GM10266 (cell line): ENCODE measurements at regions not wholly inside any gene's neighbourhood (a gene's known extent, or its start where the extent isn't known, plus 50 kb on each side); places are given as distances from the start of the nearest gene placed in this dataset.

ENCODE experiments used
- DNase-seq: peaks from one replicate; pipeline ENCODE4 v3.0.0; 2012; ENCODE audit errors: extremely low spot score
- CTCF ChIP-seq: IDR thresholded peaks from 2 replicates; pipeline ENCODE4 v1.5.1; 2012; ENCODE audit warnings: mild to moderate bottlenecking, low read depth; ENCODE audit not compliant: control insufficient read depth, insufficient read depth; ENCODE audit errors: missing control alignments

DNA sequence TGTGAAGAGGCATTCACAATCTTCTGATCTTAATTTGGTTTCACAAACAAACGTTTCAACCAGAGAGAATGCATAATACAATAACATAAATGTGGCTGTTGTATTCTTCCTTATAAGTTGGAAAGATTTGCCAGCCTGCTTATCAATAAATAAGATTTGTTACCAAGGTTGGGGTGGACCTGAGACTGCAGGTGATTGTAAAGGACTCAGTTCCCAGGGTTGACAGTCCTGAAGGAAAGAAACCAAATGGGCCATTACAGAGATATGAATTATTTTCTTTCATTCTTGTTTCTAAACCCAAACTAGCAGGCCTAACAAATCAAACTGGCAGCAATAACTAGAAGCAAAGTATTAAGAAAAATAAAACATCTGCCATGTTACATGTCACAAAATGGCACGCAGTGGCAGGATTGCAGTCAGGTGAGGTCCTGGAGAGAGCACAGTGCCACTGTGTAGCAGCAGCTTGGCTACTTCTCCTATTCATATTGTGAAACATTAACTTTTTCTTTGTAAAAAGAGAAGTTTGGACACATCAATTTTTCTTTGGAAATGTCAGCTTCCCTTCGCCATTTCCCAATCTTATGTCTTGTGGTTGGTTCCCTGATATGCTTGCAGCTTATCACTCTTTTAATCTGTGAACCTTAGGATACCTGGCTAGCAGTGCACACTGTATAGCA lies 133.8 kb upstream of the EMCN start:
- no peak for DNase-seq
- TF ChIP-seq CTCF, result no peak

DNA sequence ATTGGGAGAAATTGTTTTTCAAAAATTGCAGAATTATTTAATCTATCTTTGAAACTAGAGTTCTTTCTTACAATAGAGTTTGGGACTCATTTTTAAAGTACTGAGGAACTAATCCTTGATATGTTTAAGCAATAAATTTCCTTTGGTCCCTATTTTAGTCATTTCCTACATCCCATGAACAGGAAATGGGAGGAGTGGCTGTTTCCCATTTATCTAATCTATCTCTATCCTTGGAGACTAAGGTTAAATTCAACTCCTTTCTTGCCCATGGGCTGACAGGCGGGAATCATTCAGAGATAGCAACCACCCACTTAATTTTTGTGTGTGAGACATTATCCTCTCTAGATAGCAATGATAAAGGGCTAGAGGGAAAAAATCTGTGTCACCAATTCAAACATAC lies 131.6 kb upstream of the EMCN start:
- no peak for TF ChIP-seq CTCF
- DNase-seq, result no peak

DNA sequence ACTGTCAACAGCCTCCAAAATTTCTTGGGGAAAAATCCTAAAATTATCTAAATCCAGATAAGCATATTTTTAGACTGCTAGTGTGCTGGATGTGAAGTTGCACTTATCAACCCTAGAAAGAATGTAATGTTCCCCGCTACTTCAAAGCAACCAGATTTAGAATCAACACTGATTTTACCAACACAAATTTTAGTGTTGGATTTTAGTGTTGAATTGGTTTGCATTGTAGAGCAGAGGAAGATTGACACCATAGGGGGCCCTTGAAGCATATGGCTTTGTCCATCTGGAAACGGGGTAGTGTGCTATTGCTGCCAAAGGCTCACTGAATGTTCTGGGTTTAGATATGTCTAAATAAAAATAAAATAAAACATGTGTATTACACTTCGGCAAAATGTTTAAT lies 126.3 kb upstream of the EMCN start:
- no peak for TF ChIP-seq CTCF
- DNase-seq, result no peak

DNA sequence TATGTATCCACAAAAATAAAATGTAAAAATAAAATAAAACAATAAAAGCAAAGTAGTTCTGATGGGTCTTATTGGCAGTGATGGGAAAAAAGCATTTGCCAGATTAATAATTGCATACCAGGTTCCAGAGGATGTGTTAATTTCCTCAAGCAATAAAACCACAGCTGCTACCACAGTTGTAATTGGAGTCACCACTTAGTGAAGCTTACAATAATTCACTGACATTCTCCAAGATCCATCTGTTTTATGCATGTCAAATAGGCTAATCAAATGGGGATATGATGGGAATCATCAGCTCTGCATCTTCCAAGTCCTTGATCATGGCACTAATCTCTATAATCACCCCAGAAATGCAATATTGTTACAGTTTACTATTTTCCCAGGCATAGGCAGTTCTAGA lies 123.5 kb upstream of the EMCN start:
- no peak for TF ChIP-seq CTCF
- DNase-seq, result no peak

DNA sequence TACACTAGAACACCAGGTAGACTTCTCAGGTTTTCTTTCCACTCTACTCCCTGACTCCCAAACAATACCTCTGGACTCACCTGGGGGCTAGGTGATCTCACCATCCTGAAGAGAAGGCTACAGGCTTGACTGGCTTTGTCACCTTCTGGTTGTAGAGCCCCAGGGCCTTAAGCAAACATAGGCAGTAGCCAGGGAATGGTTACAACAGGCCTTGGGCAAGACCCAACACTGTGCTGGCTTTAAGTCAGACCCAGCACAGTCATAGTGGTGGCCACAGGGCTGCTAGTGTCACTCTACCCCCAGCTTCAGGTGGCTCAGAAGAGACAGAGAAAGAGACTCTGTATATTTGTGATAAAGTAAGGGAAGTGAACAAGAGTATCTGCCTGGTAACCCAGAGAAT lies 118.1 kb upstream of the EMCN start:
- TF ChIP-seq CTCF, result no peak
- DNase-seq, result no peak

DNA sequence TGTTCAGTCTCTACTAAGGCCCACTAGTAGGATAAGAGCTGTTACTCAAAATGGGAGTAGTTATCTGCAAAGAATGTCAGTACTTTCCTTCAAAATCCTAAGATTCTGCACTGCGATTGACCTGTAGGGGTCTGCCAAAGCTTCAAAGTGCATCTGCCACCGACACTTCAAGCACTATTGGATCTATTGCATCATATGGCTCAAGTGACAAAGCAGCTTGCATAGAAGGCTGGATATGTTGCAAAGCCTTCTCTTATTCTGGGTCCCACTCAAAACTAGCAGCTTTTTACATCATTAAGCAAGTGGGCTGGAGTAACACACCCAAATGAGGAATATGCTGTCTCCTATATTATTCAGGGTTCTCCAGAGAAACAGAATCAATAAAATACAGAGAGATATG lies 115.4 kb upstream of the EMCN start:
- no peak for TF ChIP-seq CTCF
- no peak for DNase-seq

GRCh38 chr4:100632163-100632562 lies 114.3 kb upstream of the EMCN start:
- DNase-seq, result no peak
- no peak for TF ChIP-seq CTCF
